Tibial nerve (tissue), 4 donors: ENCODE measurements at regions not wholly inside any gene's neighbourhood (a gene's known extent, or its start where the extent isn't known, plus 50 kb on each side); places are given as distances from the start of the nearest gene placed in this dataset.

Experiments
- DNase-seq, 2 donors: peaks; one replicate each; pipeline ENCODE4 v3.0.0-alpha.2; 2019; ENCODE audit warnings: low spot score in 2 of 2
- H3K27ac ChIP-seq, 4 donors: fragments of 200-600 bp; sonication (generic) in 3 of 4; one replicate each; pipeline ENCODE4 v1.5.1; 2017 to 2019; ENCODE audit warnings: mild to moderate bottlenecking in 1 of 4
- H3K27me3 ChIP-seq, 2 donors: fragments of 200-600 bp; sonication (generic) in 1 of 2; one replicate each; pipeline versions ENCODE4 v1.5.1 to v1.6.0; 2017 to 2019
- H3K36me3 ChIP-seq, 3 donors: fragments of 200-600 bp; sonication (generic); one replicate each; pipeline ENCODE4 v1.5.1; 2018 to 2019
- H3K4me1 ChIP-seq, 4 donors: fragments of 200-600 bp; sonication (generic) in 3 of 4; one replicate each; pipeline ENCODE4 v1.5.1; 2017 to 2019
- H3K4me3 ChIP-seq, 4 donors: fragments of 200-600 bp; sonication (generic) in 3 of 4; one replicate each; pipeline ENCODE4 v1.5.1; 2017 to 2019; ENCODE audit warnings: mild to moderate bottlenecking in 1 of 4, moderate library complexity in 1 of 4
- H3K9me3 ChIP-seq, 4 donors: fragments of 200-600 bp; sonication (generic) in 3 of 4; one replicate each; pipeline ENCODE4 v1.5.1; 2017 to 2019
- CTCF ChIP-seq, 5 experiments: fragments of 200-600 bp in 3 of 5; fragments of 450-650 bp in 2 of 5; sonication (generic) in 3 of 5; IDR thresholded peaks; one replicate each; pipeline ENCODE4 v1.5.1; 2016 to 2019; ENCODE audit warnings: antibody characterized with exemption in 5 of 5, mild to moderate bottlenecking in 3 of 5, moderate library complexity in 2 of 5
- EP300 ChIP-seq, 2 donors: sonication (generic); formaldehyde crosslinking; IDR thresholded peaks; one replicate each; pipeline ENCODE4 v1.6.1; 2017; ENCODE audit warnings: antibody characterized with exemption in 2 of 2, mild to moderate bottlenecking in 1 of 2
- POLR2A ChIP-seq, 2 donors: fragments of 450-650 bp; IDR thresholded peaks; one replicate each; pipeline ENCODE4 v1.6.1; 2017; ENCODE audit warnings: antibody characterized with exemption in 2 of 2, mild to moderate bottlenecking in 2 of 2, moderate library complexity in 2 of 2
- WGBS, 2 donors: methylation state at CpG; one replicate each; pipeline ENCODE4 v1.1.5; 2018; 5-methylcytosine and 5-hydroxymethylcytosine counted together

- TF ChIP-seq CTCF (IDR thresholded peaks at IDR 0.05) (no peak), POLR2A (IDR thresholded peaks at IDR 0.05) (no peak), EP300 (IDR thresholded peaks at IDR 0.05) (no peak)
- Histone ChIP-seq H3K27ac (no peak overlapping the region), H3K36me3 (no peaks in the 10 kb centered on the region), H3K4me3 (no peak overlapping the region), H3K27me3 (no peaks in the 10 kb centered on the region), H3K9me3 (no peaks in the 10 kb centered on the region), H3K4me1 (no peaks in the 10 kb centered on the region)
- 52 to 53% methylated on average over 1 of the region's 1 CpG for WGBS, 2 donors
- DNase-seq, result no peak
These were observed 713.2 kb downstream of the NOVA1 start for GRCh38 chr14:25884657-25885056.

- TF ChIP-seq EP300 (IDR thresholded peaks at IDR 0.05) (no peak), POLR2A (IDR thresholded peaks at IDR 0.05) (no peak), CTCF (IDR thresholded peaks at IDR 0.05) (no peak)
- Histone ChIP-seq H3K27ac (no peak overlapping the region), H3K4me1 (no peaks in the 10 kb centered on the region), H3K36me3 (no peaks in the 10 kb centered on the region), H3K9me3 (no peaks in the 10 kb centered on the region), H3K4me3 (no peak overlapping the region), H3K27me3 (no peaks in the 10 kb centered on the region)
- WGBS, 2 donors, result 68 to 69% methylated on average over 2 of the region's 2 CpGs
- DNase-seq, result no peak
These were observed 714.9 kb downstream of the NOVA1 start for GRCh38 chr14:25882899-25883298.

DNA sequence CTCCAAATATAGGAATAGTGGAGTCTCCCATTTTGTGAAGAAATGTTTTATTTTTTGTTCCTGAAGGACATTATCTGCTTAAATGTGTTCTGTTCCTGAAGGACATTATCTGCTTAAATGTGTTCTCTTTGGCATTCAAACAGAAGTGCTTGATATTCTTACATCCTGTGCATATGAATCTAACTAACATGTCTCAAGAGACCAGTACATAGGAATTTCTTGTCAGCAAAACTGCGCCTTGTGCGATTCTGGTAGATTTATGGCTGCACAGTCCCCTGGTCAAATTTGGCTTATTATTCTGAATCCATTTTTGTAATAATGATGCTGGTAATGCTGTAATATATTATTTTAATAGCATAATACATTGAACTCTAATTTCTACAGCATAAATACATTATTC, 722.4 kb downstream of the NOVA1 start:
- Histone ChIP-seq H3K27me3 (no peaks in the 10 kb centered on the region), H3K9me3 (no peaks in the 10 kb centered on the region), H3K4me3 (no peak overlapping the region), H3K4me1 (no peaks in the 10 kb centered on the region), H3K27ac (no peak overlapping the region), H3K36me3 (no peaks in the 10 kb centered on the region)
- WGBS, 2 donors, result 66 to 71% methylated on average over 2 of the region's 2 CpGs
- no peak for DNase-seq
- no peak for TF ChIP-seq POLR2A (IDR thresholded peaks at IDR 0.05)
- no peak for TF ChIP-seq EP300 (IDR thresholded peaks at IDR 0.05)
- TF ChIP-seq CTCF (IDR thresholded peaks at IDR 0.05), result no peak

GRCh38 chr14:25869854-25870253, 728.0 kb downstream of the NOVA1 start:
- Histone ChIP-seq H3K4me3 (no peak overlapping the region), H3K4me1 (no peaks in the 10 kb centered on the region), H3K27ac (no peak overlapping the region), H3K27me3 (no peaks in the 10 kb centered on the region), H3K36me3 (no peaks in the 10 kb centered on the region), H3K9me3 (no peaks in the 10 kb centered on the region)
- DNase-seq, result no peak
- no peak for TF ChIP-seq POLR2A (IDR thresholded peaks at IDR 0.05)
- TF ChIP-seq EP300 (IDR thresholded peaks at IDR 0.05), result no peak
- TF ChIP-seq CTCF (IDR thresholded peaks at IDR 0.05), result no peak
- 74 to 78% methylated on average over 3 of the region's 3 CpGs for WGBS, 2 donors

- DNase-seq, result no peak
- no peaks in the 10 kb centered on the region for H3K27me3 ChIP-seq
- no peak overlapping the region for H3K4me3 ChIP-seq
- no peak overlapping the region for H3K27ac ChIP-seq
- H3K36me3 ChIP-seq, result no peaks in the 10 kb centered on the region
- no peaks in the 10 kb centered on the region for H3K4me1 ChIP-seq
- TF ChIP-seq CTCF (IDR thresholded peaks at IDR 0.05) (no peak), POLR2A (IDR thresholded peaks at IDR 0.05) (no peak), EP300 (IDR thresholded peaks at IDR 0.05) (no peak)
- WGBS, 2 donors, result 64 to 68% methylated on average over 6 of the region's 6 CpGs
- H3K9me3 ChIP-seq, result no peaks in the 10 kb centered on the region
These were observed 729.1 kb downstream of the NOVA1 start for GRCh38 chr14:25868521-25869314.
